ENCODE measurements at regions not wholly inside any gene's neighbourhood (a gene's known extent, or its start where the extent isn't known, plus 50 kb on each side); places are given as distances from the start of the nearest gene placed in this dataset.
"Not testable (repeated sequence)": the region's sequence is repeated elsewhere in the genome, so short reads cannot be mapped to it uniquely, and the experiment has no call there.

DNA sequence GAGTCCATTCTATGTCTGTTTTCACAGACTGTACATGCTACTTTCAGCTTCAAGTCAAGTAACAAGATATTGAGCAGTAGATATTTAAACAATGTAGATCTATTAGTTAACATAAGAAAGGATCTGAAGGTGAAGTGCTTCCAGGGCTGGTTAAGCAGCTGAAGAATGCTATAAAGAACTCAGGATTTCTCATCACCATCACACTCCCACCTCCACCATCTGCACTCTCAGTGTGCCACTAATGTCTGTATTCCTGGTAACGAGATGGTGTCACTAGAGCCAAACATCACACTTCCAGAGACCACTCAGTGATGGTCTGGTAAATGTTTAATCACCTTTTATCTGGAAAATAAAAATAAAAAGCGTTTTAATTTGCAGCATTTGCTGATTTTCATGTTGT, 224.0 kb upstream of the FERD3L start:
- DNase-seq = no peak

DNA sequence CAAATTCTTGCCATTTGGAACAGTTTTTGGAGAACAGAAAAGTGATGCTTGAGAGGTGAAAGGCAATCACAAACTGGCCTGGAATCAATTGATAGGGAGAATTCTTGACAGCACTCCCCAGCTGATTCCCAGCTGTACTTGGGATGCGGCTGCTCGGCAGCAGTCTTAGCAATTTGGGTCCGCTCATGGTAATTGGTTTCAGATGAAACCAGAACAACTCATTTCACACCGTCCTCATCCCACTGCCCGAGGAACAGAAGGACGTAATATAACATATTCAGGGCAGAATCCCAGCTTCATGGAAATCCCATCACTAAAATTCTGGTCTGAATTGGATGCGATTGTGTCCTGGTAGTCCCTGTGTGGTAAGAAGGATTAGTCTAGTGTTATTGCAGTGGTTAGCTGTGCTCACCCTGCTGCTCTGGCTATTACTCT, 223.3 kb upstream of the FERD3L start:
- DNase-seq = no peak

DNA sequence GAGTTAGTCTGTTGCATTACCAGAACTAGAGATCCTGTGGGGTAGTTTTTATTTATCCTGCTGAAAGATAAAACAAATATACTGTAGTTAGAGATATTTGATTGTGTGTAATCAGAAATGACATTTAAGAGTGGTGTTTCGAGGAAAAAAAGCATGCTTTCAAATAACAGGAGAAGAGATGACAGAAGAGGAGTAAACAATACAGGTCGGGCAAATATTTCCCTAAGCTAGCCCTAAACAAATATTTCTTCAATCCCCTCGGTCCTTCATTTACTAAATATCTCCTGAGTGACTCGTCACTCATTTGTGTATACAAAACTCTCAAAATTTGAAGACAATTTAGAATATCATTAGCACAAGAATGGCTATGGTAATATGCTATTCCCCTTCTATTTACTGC, 219.7 kb upstream of the FERD3L start:
- DNase-seq = no peak

DNA sequence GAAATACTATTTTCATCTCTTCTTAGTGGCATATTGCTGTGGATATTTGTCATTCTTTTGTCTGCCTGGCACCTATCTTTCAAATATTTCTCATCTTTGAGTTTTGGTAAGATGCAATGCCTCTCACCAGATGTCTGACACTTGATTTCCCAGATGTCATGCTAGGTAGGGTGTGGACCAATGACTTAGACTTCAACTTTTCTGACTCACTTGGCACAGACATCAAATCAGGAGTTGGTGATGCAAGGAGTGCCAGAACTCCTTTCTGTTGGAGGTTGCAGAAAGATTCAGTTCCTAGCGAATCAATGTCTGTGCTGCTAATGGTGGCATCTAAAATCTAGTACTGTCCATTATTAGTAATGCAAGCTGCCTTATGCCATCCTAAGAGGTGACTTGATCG, 216.9 kb upstream of the FERD3L start:
- no peak for DNase-seq

DNA sequence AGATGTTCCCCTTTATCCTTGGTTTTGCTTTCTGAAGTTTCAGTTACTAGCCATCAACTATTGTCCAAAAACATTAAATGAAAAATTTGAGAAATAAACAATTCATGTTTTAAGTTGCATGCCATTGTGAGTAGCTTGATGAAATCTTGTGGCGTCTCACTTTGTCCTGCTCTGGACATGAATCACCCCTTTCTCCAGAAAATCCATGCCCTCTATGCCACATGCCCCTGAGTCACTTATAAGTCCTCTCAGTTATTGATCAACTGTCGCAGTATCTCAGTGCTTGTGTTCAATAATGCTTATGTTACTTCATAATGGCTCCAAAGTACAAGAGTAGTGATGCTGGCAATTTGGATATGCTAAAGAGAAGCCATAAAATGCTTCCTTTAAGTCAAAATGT, 208.0 kb upstream of the FERD3L start:
- DNase-seq = no peak

DNA sequence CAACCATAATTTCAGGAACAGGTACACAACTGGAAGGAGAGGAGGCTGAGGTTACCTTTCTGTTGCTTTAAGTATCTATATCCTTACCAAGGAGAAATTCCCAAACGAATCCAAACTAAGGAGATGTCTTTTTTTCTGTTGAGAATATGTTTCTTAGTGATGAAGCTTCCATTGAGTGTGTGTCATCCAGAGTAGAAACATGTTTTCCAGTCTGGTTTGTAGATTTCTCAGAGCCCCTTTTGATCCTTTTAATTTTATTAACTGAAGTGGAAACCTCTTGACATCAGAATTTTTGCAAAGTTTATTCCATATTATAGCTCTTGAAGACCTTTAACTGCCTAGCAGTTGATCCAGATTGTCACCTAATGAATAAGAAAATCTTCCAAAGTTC, 207.1 kb upstream of the FERD3L start:
- no peak for DNase-seq

DNA sequence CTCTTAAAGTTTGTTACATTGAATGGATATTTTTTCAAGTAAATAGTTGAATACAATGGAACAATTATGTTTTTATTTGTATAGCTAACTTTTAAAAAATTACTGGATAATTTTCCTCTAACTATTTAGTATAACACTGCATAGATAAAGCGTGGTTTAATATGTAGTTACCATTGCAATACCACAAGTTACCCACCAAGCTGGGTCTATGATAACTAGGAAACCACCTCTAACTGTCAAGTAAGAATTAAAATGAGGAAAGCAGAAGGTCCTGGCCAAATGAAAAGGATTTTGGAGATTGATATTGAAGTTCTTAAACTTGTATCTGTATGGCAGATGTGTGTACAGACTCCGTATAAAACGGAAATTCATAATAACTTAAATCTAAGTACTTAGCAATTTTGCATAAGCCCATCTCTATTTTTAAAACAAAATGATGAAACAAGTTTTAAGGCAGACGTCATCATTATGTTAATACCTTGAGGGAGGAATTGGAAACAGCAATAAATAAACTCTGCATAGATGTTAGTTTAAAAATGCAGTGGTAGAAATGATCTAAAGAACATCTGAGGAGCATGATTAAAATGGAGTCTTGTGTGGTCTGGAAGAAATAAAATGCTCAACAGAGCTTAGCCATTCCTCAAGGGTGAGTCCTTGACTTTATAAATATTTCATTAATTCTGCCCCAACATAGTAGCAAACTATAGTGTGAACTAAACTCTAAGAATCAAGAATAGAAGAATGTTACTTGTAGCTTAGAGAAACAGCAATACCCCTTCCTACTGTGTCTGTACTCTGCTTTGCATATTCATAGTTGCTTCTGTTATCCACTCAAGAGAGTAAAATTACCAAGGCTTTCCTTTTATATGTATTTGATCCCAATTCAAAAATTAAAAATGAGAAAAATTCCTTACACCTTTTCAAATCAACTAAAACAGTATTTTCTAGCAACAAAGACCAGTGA, 206.4 kb upstream of the FERD3L start:
- no peak for DNase-seq

DNA sequence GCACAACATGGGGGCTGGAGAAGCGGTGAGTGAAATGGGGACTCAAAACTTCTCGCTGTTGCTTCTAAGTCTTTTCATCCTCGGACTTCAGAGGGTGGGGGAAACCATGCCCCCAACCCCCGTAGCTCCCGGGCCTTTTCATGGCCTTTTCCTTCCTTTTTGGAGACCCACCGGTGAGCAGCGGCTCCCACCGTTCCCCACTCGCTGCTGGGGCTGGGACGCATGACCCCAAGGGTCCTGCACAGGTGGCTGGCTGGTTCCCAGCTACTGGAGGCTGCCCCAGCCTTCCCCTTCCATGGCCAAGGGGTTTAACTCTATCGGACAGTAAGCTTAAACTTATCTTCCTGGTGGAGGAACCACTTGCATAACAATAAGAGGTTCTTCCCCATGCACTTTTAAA, 194.3 kb upstream of the FERD3L start:
- DNase-seq = no peak

DNA sequence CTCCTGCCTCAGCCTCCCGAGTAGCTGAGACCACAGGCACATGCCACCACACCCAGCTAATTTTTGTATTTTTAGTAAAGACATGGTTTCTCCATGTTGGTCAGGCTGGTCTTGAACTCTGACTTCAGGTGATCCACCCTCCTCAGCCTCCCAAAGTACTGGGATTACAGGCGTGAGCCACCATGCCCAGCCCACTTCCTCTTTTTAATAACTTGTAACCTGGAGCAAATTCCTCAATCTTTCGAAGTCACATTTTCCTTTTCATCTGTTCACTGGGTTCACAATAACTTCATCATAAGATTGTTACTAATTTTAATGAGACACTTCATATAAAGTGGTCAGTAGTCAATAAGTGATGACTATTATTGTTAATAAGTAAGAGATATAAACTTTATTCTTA, 193.3 kb upstream of the FERD3L start:
- DNase-seq = not testable (repeated sequence)

DNA sequence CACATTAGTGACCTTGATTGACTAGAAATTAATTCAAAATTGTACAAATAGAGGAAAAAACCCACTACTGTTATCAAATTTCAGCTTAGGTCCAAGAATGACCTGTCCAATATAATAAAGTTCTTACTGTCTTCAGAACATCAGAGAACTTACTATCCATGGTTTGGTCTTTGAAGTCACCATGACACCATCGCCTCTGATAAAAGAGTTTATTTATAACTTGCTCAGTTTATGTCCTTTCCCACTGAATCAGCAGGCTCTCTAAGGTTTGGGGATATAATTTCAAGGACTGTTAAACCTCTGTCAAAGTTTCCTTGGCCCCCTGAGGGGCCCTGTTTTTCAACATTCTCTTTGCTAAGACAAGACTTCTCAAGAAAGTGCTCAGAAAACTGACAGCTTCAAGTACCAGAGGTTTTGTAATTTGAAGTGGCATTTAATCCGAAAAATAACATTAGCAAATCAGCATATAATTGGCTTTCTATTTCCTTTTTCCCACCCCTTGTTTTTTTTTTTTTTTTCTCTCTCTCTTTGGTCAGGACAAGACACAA, 191.7 kb upstream of the FERD3L start:
- no peak for DNase-seq

DNA sequence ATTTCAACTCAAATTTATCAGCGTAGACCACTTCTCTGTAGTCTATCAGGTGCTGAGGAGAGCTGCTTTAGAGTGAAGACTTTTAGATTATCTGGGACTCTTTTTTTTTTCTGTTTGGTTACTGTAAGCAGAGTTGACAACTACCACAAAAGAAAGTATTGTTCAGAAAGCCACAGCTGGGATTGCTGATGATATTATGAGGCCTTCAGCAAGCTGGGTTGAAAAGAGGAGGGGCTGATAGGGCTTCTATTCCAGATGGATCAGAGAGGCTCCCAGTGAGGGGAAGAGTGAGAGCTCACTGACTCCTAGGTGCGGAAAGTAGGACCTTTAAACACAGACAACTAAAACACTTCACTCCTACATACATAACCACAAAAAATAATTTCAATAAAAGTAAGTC, 188.5 kb upstream of the FERD3L start:
- no peak for DNase-seq

DNA sequence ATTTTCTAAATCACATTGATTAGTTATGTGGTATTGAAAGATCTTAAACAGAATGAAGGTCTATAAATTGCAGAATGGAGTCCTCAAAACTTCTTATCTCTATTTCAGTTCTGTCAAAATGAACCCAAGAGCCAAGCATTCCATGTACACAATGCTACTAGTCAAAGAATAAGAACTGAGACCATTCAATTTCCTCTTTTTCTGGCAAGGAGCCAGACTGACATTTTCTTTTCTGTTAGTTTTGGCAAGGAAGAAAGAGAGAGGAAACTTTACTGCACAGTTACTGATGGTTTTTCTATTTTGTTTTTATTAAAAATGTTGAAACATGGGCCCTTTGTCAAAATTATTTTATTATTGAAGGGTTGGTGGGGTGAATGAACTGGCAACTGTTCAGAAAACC, 181.8 kb upstream of the FERD3L start:
- no peak for DNase-seq

DNA sequence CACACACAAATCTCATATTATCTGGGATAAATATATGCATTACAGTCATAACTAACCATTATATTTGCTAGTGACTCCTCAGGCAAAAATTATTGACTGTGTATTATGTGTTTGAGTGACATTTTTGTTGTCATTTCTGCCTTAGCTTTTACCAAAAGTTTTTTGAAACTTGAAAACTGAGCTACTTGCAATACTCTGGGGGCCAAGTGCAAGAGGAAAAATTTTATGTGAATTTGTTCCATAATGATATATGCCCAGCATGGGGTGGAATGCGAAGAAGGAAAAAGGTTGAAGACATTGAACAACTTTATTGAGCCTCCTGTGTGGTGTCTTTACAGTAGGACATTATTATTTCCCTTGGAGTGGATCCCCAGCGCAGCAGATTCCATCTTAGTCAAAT, 176.8 kb upstream of the FERD3L start:
- no peak for DNase-seq

DNA sequence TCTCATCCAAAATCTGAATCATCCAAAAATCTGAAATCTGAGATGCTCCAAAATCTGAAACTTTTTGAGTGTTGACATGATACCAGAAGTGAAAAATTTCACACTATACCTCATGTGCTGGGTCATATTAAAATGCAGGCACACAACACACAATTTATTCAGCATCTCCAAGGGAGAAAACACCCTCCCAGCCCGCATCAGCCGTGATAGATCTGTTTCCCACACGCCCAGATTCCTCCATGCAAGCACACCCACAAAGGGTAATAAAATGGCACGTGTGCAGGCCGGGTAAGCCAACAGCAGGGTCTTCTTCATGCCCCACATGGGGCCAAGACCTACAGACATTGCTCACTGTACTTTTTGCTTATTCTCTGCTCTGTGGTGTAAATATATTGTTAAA, 173.1 kb upstream of the FERD3L start:
- DNase-seq = no peak

DNA sequence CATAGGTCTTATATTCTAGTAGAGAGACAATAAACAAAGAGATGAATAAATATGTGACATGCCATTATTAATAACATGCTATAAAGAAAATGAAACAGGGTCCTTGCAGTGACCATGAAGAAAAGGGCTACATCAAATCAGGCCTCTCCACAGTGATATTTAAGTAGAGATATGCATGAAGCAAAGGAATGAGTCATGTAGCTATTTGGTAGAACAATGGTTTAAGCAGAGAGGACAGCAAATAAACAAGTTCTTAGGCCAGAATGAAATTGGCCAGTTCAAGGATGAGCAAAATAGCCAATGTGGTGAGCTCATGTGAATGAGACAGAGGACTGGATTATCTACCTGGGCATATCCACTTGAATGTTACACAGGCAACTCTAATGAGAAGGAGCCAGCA, 172.2 kb upstream of the FERD3L start:
- no peak for DNase-seq

DNA sequence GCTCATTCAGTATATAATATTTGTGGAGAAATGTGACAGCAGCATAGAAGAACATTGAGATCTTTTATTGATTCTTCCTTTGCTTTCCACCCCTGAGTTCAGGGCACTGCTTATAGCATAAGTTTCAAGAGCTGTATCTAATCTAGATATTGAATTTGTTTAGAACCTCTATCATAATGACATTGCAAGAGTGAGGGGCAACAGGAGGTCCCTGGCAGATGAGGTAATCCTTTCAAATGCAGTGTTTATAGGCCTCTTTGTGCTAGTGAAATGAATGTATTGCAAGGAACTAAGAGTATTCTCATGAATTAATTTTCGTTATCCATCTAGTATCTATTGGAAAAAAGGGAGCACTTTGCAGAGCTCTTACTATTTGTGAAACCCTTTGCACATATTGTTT, 167.2 kb upstream of the FERD3L start:
- DNase-seq = no peak

DNA sequence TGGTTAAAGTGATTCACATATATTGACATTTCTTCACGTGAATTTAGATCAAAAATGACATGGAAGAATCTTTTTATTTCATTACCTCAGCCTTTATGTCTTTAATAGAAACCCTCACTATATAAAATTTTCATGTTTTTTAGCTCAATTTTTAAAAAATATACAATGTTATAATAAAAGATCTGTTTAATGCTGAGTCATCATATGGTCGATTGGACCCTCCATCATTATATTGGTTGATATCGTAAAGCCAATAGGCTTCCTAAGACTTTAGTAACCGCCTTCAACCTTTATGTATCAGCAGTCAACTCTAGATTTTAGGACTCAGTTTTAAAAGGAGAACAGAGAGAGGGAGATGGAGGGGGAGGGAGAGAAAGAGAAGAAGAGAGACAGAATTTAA, 162.3 kb upstream of the FERD3L start:
- no peak for DNase-seq

DNA sequence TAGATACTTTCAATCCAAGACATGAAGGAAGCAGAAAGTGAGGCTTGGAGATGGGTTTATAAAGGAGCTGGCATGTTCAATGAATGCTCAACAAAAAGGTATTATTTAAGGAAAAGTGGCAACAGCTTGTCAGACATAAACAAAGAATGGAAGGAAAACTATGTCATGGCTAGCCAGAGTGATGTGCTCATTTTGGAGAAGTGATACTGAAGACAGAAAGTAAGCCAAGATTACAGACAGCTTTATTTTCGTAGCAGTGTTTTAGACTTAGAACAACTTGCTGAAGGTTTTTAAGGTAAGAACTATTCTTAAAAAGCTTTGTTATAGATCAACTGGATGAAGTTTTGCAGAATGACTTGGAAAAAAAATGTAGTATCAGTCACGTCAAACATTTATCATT, 160.5 kb upstream of the FERD3L start:
- no peak for DNase-seq

DNA sequence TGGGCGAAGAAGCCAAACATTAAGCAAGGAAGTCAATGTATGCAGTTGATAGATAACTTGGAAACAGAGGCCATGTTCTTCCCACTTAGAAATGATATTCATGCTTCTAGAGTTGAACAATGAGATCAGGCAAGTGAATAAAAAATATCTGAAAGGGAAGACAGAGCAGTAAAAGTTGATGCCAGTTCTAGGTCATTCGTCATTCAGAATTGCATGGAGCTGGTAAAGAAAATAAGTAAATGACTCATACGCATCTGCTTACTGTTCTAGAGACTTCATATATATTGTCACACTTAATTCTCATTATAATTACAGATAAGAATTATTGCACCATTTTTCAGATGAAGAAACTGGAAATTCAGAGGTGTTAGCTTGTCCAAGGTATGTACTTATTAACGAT, 158.9 kb upstream of the FERD3L start:
- no peak for DNase-seq

DNA sequence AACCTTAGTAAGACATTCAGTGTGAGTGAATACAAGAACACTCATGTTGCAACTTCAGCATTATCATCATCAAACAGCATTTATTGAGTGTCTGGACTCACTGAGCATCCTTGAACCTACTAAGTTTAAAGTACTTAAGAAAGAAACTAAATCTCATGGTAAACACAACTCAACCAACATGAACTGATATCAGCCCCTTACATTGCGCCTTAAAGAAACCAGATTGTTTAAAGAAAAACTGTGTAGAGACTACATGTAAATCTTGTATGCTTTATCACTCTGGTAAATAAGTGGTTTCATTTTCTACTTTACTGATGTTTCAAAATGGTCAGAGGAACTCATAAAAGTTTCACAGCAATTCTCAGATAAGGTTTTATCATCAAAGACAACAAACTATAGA, 157.5 kb upstream of the FERD3L start:
- no peak for DNase-seq

DNA sequence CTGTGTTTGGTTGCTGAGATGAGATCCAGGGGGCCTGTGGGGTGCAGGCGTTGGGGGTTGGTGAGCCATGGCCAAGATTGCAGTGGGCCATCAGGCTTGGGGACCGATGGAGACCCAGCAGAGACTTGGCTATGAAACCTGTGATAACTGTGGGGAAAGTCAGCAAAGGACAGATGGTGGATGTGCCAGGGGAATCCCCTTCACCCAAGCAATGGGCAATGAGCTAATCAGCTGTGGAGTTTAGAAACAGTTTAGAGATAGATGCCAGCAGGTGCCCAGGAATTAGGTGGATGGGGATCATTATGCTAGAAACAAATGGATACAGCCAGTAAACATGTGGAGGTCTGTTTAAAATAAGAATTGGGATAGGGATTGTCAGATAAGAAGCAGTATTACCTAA, 151.4 kb upstream of the FERD3L start:
- DNase-seq = no peak

DNA sequence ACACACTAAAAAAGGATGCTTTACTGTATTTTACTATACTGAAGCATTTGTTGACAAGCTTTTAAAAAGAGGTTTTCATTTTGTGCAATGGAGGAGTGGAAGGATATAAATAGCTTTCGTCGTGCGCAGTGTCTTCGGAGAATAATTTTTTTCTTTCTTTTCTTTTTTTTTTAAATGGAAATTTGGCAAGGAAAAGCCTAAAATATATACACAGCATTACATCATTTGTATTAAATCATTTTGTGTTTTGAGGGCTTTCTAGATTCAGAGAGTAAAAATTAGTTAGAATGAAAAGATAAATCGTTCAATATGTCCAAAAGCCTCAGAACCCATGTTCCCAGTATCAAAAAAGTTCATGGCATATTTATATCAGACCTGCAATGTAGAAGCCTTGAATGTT, 150.2 kb upstream of the FERD3L start:
- no peak for DNase-seq

DNA sequence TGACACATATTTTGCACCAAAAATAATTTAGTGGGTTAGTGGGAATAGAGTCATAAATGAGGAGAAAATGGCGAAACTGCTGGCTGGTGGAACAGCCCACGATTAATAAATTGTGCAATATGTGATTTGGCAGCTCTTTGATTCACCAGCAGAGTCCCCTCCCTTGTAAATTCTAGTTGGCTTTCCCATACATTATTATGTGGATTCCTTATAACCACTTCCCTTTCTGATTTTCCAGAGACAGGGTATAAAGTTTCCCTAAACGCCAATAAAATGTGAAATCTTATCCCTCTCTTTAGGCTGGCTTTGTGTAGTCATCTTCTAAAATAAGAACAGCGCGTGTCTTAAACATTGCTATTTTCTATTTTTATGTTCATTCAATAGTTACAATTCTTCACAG, 149.4 kb upstream of the FERD3L start:
- no peak for DNase-seq

DNA sequence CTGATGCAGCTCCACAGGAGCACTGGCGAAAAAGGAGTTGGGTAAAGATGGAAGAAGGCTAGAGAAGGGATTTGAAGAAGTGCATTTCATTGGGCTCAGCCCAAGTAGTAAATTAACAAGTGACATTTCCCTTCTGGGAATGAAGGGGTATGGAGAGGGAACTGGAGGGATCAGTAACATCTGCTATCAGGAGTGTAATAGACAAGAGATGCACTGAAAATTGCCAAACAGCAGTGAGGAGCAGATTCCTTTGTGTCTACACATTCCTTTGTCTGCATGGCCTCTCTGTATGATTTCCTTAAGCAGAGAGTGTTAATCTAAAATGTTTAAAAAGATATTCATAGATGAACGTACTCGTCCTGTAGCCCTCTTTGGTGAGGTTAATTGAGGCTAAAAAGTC, 148.2 kb upstream of the FERD3L start:
- DNase-seq = no peak

DNA sequence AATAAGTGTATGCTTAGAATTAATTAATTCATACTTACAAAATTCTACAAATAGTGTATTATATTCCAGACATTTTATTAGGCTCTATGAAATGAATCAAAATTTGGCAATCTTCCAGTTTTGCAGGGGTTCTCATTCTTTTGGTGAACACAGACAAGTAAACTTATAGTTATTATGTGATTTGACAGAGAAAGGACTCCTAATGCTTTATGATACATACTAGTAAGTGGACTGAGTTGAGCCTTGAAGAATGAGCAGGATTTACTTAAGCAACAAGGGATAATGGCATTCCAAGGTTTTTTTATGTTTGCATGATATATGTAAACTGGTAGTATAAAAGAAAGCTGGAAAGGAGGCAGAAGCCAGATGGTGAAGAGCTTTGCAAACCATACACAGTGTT, 145.7 kb upstream of the FERD3L start:
- no peak for DNase-seq
